ENCODE measurements at regions not wholly inside any gene's neighbourhood (a gene's known extent, or its start where the extent isn't known, plus 50 kb on each side); places are given as distances from the start of the nearest gene placed in this dataset.

- Histone ChIP-seq H3K27ac (replicated peaks) (no peak overlapping the region), H3K27me3 (ENCODE audit: insufficient read depth, poor library complexity, severe bottlenecking) (no peaks in the 10 kb centered on the region), H3K4me3 (replicated peaks; ENCODE audit: insufficient read depth, low read length) (no peak overlapping the region)
- DNase-seq (ENCODE audit: low read depth in 1 of 2, low spot score in 1 of 2) = no peak
- TF ChIP-seq, protein P1, sequence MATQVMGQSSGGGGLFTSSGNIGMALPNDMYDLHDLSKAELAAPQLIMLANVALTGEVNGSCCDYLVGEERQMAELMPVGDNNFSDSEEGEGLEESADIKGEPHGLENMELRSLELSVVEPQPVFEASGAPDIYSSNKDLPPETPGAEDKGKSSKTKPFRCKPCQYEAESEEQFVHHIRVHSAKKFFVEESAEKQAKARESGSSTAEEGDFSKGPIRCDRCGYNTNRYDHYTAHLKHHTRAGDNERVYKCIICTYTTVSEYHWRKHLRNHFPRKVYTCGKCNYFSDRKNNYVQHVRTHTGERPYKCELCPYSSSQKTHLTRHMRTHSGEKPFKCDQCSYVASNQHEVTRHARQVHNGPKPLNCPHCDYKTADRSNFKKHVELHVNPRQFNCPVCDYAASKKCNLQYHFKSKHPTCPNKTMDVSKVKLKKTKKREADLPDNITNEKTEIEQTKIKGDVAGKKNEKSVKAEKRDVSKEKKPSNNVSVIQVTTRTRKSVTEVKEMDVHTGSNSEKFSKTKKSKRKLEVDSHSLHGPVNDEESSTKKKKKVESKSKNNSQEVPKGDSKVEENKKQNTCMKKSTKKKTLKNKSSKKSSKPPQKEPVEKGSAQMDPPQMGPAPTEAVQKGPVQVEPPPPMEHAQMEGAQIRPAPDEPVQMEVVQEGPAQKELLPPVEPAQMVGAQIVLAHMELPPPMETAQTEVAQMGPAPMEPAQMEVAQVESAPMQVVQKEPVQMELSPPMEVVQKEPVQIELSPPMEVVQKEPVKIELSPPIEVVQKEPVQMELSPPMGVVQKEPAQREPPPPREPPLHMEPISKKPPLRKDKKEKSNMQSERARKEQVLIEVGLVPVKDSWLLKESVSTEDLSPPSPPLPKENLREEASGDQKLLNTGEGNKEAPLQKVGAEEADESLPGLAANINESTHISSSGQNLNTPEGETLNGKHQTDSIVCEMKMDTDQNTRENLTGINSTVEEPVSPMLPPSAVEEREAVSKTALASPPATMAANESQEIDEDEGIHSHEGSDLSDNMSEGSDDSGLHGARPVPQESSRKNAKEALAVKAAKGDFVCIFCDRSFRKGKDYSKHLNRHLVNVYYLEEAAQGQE (IDR thresholded peaks at IDR 0.05; ENCODE audit: insufficient replicate concordance, low read depth) = no peak
- no peak for TF ChIP-seq SPI1 (IDR thresholded peaks at IDR 0.05; ENCODE audit: borderline replicate concordance, low read depth)
- TF ChIP-seq GABPA (IDR thresholded peaks at IDR 0.05; ENCODE audit: low read depth) = no peak
- TF ChIP-seq CTCF (IDR thresholded peaks at IDR 0.05; ENCODE audit: insufficient read depth, low read length) = no peak
- TF ChIP-seq POLR2AphosphoS5 (IDR thresholded peaks at IDR 0.05; ENCODE audit: low read depth) = no peak
Measured at GRCh38 chr6:134564705-134565104, 246.8 kb upstream of the SGK1 start.

- H3K4me3 ChIP-seq (replicated peaks; ENCODE audit: insufficient read depth, low read length) = no peak overlapping the region
- H3K27ac ChIP-seq (replicated peaks) = no peak overlapping the region
- no peak for DNase-seq (ENCODE audit: low read depth in 1 of 2, low spot score in 1 of 2)
- TF ChIP-seq, protein P1 (IDR thresholded peaks at IDR 0.05; ENCODE audit: insufficient replicate concordance, low read depth) = no peak
- TF ChIP-seq CTCF (IDR thresholded peaks at IDR 0.05; ENCODE audit: insufficient read depth, low read length) (no peak), GABPA (IDR thresholded peaks at IDR 0.05; ENCODE audit: low read depth) (no peak), POLR2AphosphoS5 (IDR thresholded peaks at IDR 0.05; ENCODE audit: low read depth) (no peak), SPI1 (IDR thresholded peaks at IDR 0.05; ENCODE audit: borderline replicate concordance, low read depth) (no peak)
- H3K27me3 ChIP-seq (ENCODE audit: insufficient read depth, poor library complexity, severe bottlenecking) = no peaks in the 10 kb centered on the region
Measured at GRCh38 chr6:134560019-134560418, 242.1 kb upstream of the SGK1 start.

DNA sequence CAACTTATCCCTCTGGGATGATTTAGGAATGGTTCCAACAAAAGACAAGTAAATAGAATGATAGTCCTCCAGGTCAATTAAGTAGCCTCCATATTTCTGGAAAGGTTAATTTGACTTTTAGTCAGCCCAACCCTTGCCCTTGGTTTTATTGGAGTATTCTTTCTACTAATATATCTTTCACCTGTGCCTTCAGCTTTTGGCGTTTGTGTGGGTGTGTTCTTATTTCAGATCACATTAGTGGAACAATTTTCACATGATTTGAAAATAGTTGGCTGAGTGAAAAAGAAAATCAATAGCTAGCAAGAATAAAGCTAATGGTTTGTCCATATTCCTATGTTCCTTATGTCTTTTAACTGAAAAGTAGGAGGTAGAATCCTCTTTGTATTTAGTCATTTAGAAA, 239.6 kb upstream of the SGK1 start:
- no peak for TF ChIP-seq SPI1 (IDR thresholded peaks at IDR 0.05; ENCODE audit: borderline replicate concordance, low read depth)
- TF ChIP-seq POLR2AphosphoS5 (IDR thresholded peaks at IDR 0.05; ENCODE audit: low read depth) = no peak
- TF ChIP-seq CTCF (IDR thresholded peaks at IDR 0.05; ENCODE audit: insufficient read depth, low read length) = no peak
- TF ChIP-seq, protein P1 (IDR thresholded peaks at IDR 0.05; ENCODE audit: insufficient replicate concordance, low read depth) = no peak
- no peak for TF ChIP-seq GABPA (IDR thresholded peaks at IDR 0.05; ENCODE audit: low read depth)
- DNase-seq (ENCODE audit: low read depth in 1 of 2, low spot score in 1 of 2) = no peak
- Histone ChIP-seq H3K27ac (replicated peaks) (no peak overlapping the region), H3K27me3 (ENCODE audit: insufficient read depth, poor library complexity, severe bottlenecking) (no peaks in the 10 kb centered on the region), H3K4me3 (replicated peaks; ENCODE audit: insufficient read depth, low read length) (no peak overlapping the region)

Measured in HL-60 (cell line).